ENCODE measurements at regions not wholly inside any gene's neighbourhood (a gene's known extent, or its start where the extent isn't known, plus 50 kb on each side); places are given as distances from the start of the nearest gene placed in this dataset.

DNA sequence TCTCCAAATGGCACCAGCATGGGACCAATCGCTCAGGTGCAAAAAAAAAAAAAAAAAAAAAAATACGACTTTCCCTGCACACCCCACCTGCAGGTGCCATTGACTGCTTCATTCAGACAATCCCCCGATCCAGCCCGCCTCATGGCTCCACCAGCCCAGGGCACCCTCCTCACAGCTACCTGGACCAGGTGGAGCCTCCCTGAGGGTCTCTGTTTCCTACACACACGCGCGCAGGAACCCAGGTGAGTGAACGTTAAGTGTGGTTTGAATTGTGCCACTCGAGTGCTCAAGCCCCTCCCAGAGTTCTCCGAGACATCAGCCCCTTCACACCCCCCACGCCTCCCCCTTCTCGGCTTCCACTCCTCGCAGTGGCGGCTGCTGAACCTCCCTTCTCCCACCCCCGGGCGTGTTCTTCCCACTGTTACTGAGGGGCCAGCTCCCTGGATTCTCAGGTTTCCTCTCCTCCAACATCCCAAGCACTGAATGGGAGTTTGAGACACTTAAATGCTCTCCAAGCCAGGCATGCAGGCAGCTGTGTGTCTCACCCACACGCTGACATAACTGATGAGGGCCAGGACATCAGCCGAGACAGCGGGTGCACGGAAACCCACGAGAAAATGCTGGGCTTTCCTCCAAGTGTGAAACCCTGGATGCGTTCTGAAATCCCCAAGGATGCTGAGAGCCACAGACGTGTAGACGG lies 88.8 kb upstream of the SNTG2 start:
- TF ChIP-seq, protein P1, sequence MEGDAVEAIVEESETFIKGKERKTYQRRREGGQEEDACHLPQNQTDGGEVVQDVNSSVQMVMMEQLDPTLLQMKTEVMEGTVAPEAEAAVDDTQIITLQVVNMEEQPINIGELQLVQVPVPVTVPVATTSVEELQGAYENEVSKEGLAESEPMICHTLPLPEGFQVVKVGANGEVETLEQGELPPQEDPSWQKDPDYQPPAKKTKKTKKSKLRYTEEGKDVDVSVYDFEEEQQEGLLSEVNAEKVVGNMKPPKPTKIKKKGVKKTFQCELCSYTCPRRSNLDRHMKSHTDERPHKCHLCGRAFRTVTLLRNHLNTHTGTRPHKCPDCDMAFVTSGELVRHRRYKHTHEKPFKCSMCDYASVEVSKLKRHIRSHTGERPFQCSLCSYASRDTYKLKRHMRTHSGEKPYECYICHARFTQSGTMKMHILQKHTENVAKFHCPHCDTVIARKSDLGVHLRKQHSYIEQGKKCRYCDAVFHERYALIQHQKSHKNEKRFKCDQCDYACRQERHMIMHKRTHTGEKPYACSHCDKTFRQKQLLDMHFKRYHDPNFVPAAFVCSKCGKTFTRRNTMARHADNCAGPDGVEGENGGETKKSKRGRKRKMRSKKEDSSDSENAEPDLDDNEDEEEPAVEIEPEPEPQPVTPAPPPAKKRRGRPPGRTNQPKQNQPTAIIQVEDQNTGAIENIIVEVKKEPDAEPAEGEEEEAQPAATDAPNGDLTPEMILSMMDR (IDR thresholded peaks at IDR 0.05): no peak
- TF ChIP-seq POLR2A (IDR thresholded peaks at IDR 0.05): no peak
